ENCODE measurements at regions not wholly inside any gene's neighbourhood (a gene's known extent, or its start where the extent isn't known, plus 50 kb on each side); places are given as distances from the start of the nearest gene placed in this dataset.

DNA sequence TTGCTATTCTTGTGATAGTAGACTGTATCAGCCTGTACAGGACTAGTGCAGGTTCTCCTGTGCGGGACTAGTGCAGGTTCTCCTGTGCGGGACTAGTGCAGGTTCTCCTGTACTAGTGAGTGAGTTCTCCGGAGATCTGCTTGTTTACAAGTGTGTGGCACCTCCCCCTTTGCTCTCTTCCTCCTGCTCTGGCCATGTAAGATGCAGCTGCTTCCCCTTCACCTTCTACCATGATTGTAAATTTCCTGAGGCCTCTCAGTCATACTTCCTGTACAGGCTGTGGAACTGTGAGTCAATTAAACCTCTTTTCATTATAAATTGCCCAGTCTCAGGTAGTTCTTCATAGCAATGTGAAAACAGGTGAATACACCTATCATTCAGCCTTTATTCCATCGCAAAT is 289.6 kb downstream of the TEX29 start:
- Histone ChIP-seq H3K27me3 (ENCODE audit: low read depth, low read length) (no peaks in the 10 kb centered on the region), H3K4me1 (ENCODE audit: control insufficient read depth in 1 of 2, insufficient read depth in 2 of 2, low read length in 2 of 2) (no peaks in the 10 kb centered on the region), H3K36me3 (ENCODE audit: control insufficient read depth in 1 of 2, insufficient read depth in 2 of 2, low read length in 2 of 2) (no peaks in the 10 kb centered on the region), H3K9me3 (ENCODE audit: control insufficient read depth in 1 of 2, low read length in 2 of 2) (no peaks in the 10 kb centered on the region), H3K4me3 (ENCODE audit: low read depth in 1 of 2, low read length in 2 of 2) (no peak overlapping the region), H3K27ac (ENCODE audit: low read length) (no peak overlapping the region)

- H3K9me3 ChIP-seq (ENCODE audit: control insufficient read depth in 1 of 2, low read length in 2 of 2) = no peaks in the 10 kb centered on the region
- no peaks in the 10 kb centered on the region for H3K27me3 ChIP-seq (ENCODE audit: low read depth, low read length)
- H3K4me1 ChIP-seq (ENCODE audit: control insufficient read depth in 1 of 2, insufficient read depth in 2 of 2, low read length in 2 of 2) = no peaks in the 10 kb centered on the region
These were observed 290.4 kb downstream of the TEX29 start for GRCh38 chr13:111610879-111611278.

GRCh38 chr13:111611651-111612050 is 291.2 kb downstream of the TEX29 start:
- Histone ChIP-seq H3K9me3 (ENCODE audit: control insufficient read depth in 1 of 2, low read length in 2 of 2) (no peaks in the 10 kb centered on the region), H3K4me3 (ENCODE audit: low read depth in 1 of 2, low read length in 2 of 2) (no peak overlapping the region), H3K4me1 (ENCODE audit: control insufficient read depth in 1 of 2, insufficient read depth in 2 of 2, low read length in 2 of 2) (no peaks in the 10 kb centered on the region), H3K36me3 (ENCODE audit: control insufficient read depth in 1 of 2, insufficient read depth in 2 of 2, low read length in 2 of 2) (no peaks in the 10 kb centered on the region), H3K27ac (ENCODE audit: low read length) (no peak overlapping the region), H3K27me3 (ENCODE audit: low read depth, low read length) (no peaks in the 10 kb centered on the region)

More at GRCh38 chr13:111610879-111611278, 290.4 kb downstream of the TEX29 start:
- Histone ChIP-seq H3K36me3 (ENCODE audit: control insufficient read depth in 1 of 2, insufficient read depth in 2 of 2, low read length in 2 of 2) (no peaks in the 10 kb centered on the region), H3K4me3 (ENCODE audit: low read depth in 1 of 2, low read length in 2 of 2) (no peak overlapping the region), H3K27ac (ENCODE audit: low read length) (no peak overlapping the region)

- no peaks in the 10 kb centered on the region for H3K4me1 ChIP-seq (ENCODE audit: control insufficient read depth in 1 of 2, insufficient read depth in 2 of 2, low read length in 2 of 2)
- H3K4me3 ChIP-seq (ENCODE audit: low read depth in 1 of 2, low read length in 2 of 2) = no peak overlapping the region
- no peaks in the 10 kb centered on the region for H3K36me3 ChIP-seq (ENCODE audit: control insufficient read depth in 1 of 2, insufficient read depth in 2 of 2, low read length in 2 of 2)
- no peak overlapping the region for H3K27ac ChIP-seq (ENCODE audit: low read length)
- H3K27me3 ChIP-seq (ENCODE audit: low read depth, low read length) = no peaks in the 10 kb centered on the region
- H3K9me3 ChIP-seq (ENCODE audit: control insufficient read depth in 1 of 2, low read length in 2 of 2) = no peaks in the 10 kb centered on the region
These were observed 292.4 kb downstream of the TEX29 start for GRCh38 chr13:111612886-111613285.

- no peaks in the 10 kb centered on the region for H3K36me3 ChIP-seq (ENCODE audit: control insufficient read depth in 1 of 2, insufficient read depth in 2 of 2, low read length in 2 of 2)
- H3K9me3 ChIP-seq (ENCODE audit: control insufficient read depth in 1 of 2, low read length in 2 of 2) = no peaks in the 10 kb centered on the region
- H3K4me1 ChIP-seq (ENCODE audit: control insufficient read depth in 1 of 2, insufficient read depth in 2 of 2, low read length in 2 of 2) = no peaks in the 10 kb centered on the region
- H3K4me3 ChIP-seq (ENCODE audit: low read depth in 1 of 2, low read length in 2 of 2) = no peak overlapping the region
- no peak overlapping the region for H3K27ac ChIP-seq (ENCODE audit: low read length)
- no peaks in the 10 kb centered on the region for H3K27me3 ChIP-seq (ENCODE audit: low read depth, low read length)
These were observed 293.6 kb downstream of the TEX29 start for GRCh38 chr13:111614009-111614408.

GRCh38 chr13:111614613-111615012 is 294.2 kb downstream of the TEX29 start:
- no peaks in the 10 kb centered on the region for H3K36me3 ChIP-seq (ENCODE audit: control insufficient read depth in 1 of 2, insufficient read depth in 2 of 2, low read length in 2 of 2)
- no peaks in the 10 kb centered on the region for H3K27me3 ChIP-seq (ENCODE audit: low read depth, low read length)
- no peaks in the 10 kb centered on the region for H3K9me3 ChIP-seq (ENCODE audit: control insufficient read depth in 1 of 2, low read length in 2 of 2)
- H3K4me3 ChIP-seq (ENCODE audit: low read depth in 1 of 2, low read length in 2 of 2) = no peak overlapping the region
- no peak overlapping the region for H3K27ac ChIP-seq (ENCODE audit: low read length)
- H3K4me1 ChIP-seq (ENCODE audit: control insufficient read depth in 1 of 2, insufficient read depth in 2 of 2, low read length in 2 of 2) = no peaks in the 10 kb centered on the region

- H3K27me3 ChIP-seq (ENCODE audit: low read depth, low read length) = no peaks in the 10 kb centered on the region
- no peaks in the 10 kb centered on the region for H3K9me3 ChIP-seq (ENCODE audit: control insufficient read depth in 1 of 2, low read length in 2 of 2)
- H3K27ac ChIP-seq (ENCODE audit: low read length) = no peak overlapping the region
- no peaks in the 10 kb centered on the region for H3K4me1 ChIP-seq (ENCODE audit: control insufficient read depth in 1 of 2, insufficient read depth in 2 of 2, low read length in 2 of 2)
- H3K36me3 ChIP-seq (ENCODE audit: control insufficient read depth in 1 of 2, insufficient read depth in 2 of 2, low read length in 2 of 2) = no peaks in the 10 kb centered on the region
- no peak overlapping the region for H3K4me3 ChIP-seq (ENCODE audit: low read depth in 1 of 2, low read length in 2 of 2)
These were observed 295.8 kb downstream of the TEX29 start for GRCh38 chr13:111616203-111616602.

DNA sequence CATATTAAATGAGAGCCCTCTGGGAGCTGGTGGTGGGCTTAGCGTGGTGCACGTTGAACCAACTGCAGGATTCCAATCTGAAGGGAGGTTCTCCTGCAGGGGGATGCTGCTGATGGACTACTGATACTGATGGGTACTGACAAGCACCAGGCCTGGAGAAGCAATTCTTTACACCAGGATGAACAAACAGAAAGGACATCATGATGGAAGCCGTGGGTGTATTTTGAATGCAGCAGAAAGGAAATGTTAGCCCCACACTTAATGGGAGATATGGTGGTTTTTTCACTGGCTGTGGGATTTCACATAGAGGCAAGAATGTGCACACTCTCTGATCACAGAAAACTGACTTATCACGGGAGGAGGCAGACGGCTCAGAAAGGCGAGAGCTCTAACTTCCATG is 299.7 kb downstream of the TEX29 start:
- Histone ChIP-seq H3K4me3 (ENCODE audit: low read depth in 1 of 2, low read length in 2 of 2) (no peak overlapping the region), H3K9me3 (ENCODE audit: control insufficient read depth in 1 of 2, low read length in 2 of 2) (no peaks in the 10 kb centered on the region), H3K27ac (ENCODE audit: low read length) (no peak overlapping the region), H3K36me3 (ENCODE audit: control insufficient read depth in 1 of 2, insufficient read depth in 2 of 2, low read length in 2 of 2) (no peaks in the 10 kb centered on the region), H3K4me1 (ENCODE audit: control insufficient read depth in 1 of 2, insufficient read depth in 2 of 2, low read length in 2 of 2) (no peaks in the 10 kb centered on the region), H3K27me3 (ENCODE audit: low read depth, low read length) (no peaks in the 10 kb centered on the region)

GRCh38 chr13:111620586-111620985 is 300.1 kb downstream of the TEX29 start:
- H3K4me3 ChIP-seq (ENCODE audit: low read depth in 1 of 2, low read length in 2 of 2) = no peak overlapping the region
- H3K27ac ChIP-seq (ENCODE audit: low read length) = no peak overlapping the region
- no peaks in the 10 kb centered on the region for H3K9me3 ChIP-seq (ENCODE audit: control insufficient read depth in 1 of 2, low read length in 2 of 2)
- H3K36me3 ChIP-seq (ENCODE audit: control insufficient read depth in 1 of 2, insufficient read depth in 2 of 2, low read length in 2 of 2) = no peaks in the 10 kb centered on the region
- H3K27me3 ChIP-seq (ENCODE audit: low read depth, low read length) = no peaks in the 10 kb centered on the region
- no peaks in the 10 kb centered on the region for H3K4me1 ChIP-seq (ENCODE audit: control insufficient read depth in 1 of 2, insufficient read depth in 2 of 2, low read length in 2 of 2)

- no peaks in the 10 kb centered on the region for H3K4me1 ChIP-seq (ENCODE audit: control insufficient read depth in 1 of 2, insufficient read depth in 2 of 2, low read length in 2 of 2)
- no peaks in the 10 kb centered on the region for H3K27me3 ChIP-seq (ENCODE audit: low read depth, low read length)
- no peak overlapping the region for H3K27ac ChIP-seq (ENCODE audit: low read length)
- H3K9me3 ChIP-seq (ENCODE audit: control insufficient read depth in 1 of 2, low read length in 2 of 2) = no peaks in the 10 kb centered on the region
- no peaks in the 10 kb centered on the region for H3K36me3 ChIP-seq (ENCODE audit: control insufficient read depth in 1 of 2, insufficient read depth in 2 of 2, low read length in 2 of 2)
- no peak overlapping the region for H3K4me3 ChIP-seq (ENCODE audit: low read depth in 1 of 2, low read length in 2 of 2)
These were observed 300.7 kb downstream of the TEX29 start for GRCh38 chr13:111621164-111621563.

GRCh38 chr13:111622051-111622531 is 301.6 kb downstream of the TEX29 start:
- no peak overlapping the region for H3K4me3 ChIP-seq (ENCODE audit: low read depth in 1 of 2, low read length in 2 of 2)
- no peaks in the 10 kb centered on the region for H3K36me3 ChIP-seq (ENCODE audit: control insufficient read depth in 1 of 2, insufficient read depth in 2 of 2, low read length in 2 of 2)
- no peaks in the 10 kb centered on the region for H3K9me3 ChIP-seq (ENCODE audit: control insufficient read depth in 1 of 2, low read length in 2 of 2)

DNA sequence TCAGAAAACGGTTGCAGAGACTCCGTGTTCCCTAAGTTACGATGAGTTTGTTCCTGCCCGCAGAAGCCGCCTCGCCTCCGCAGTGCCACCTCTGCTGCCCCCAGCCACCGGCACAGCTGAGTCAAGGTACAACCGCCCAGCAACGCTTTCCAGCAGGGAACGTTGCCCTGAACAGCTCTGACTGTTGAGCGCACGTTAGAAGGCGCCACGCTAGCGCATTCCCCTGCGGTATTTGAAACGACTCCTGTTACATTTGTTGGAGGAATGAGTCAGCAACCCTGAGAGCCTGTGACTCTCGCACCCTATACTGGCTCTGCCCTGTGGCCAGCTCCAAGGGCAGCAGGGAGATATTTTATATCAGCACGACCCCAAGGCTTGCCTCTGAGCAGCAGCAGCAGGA is 302.8 kb downstream of the TEX29 start:
- Histone ChIP-seq H3K4me1 (ENCODE audit: control insufficient read depth in 1 of 2, insufficient read depth in 2 of 2, low read length in 2 of 2) (no peaks in the 10 kb centered on the region), H3K9me3 (ENCODE audit: control insufficient read depth in 1 of 2, low read length in 2 of 2) (no peaks in the 10 kb centered on the region), H3K36me3 (ENCODE audit: control insufficient read depth in 1 of 2, insufficient read depth in 2 of 2, low read length in 2 of 2) (no peaks in the 10 kb centered on the region), H3K27me3 (ENCODE audit: low read depth, low read length) (no peaks in the 10 kb centered on the region), H3K27ac (ENCODE audit: low read length) (no peak overlapping the region), H3K4me3 (ENCODE audit: low read depth in 1 of 2, low read length in 2 of 2) (no peak overlapping the region)

More at GRCh38 chr13:111622051-111622531, 301.6 kb downstream of the TEX29 start:
- no peak overlapping the region for H3K27ac ChIP-seq (ENCODE audit: low read length)
- H3K4me1 ChIP-seq (ENCODE audit: control insufficient read depth in 1 of 2, insufficient read depth in 2 of 2, low read length in 2 of 2) = no peaks in the 10 kb centered on the region
- H3K27me3 ChIP-seq (ENCODE audit: low read depth, low read length) = no peaks in the 10 kb centered on the region

Measured in muscle layer of duodenum (tissue), 2 donors.